Ovary (tissue), 7 donors: ENCODE measurements at regions not wholly inside any gene's neighbourhood (a gene's known extent, or its start where the extent isn't known, plus 50 kb on each side); places are given as distances from the start of the nearest gene placed in this dataset.

Source experiments
- DNase-seq, 5 donors: peaks; one replicate each; pipeline ENCODE4 v3.0.0-alpha.2; 2019 to 2020
- H3K27ac ChIP-seq, 2 donors: fragments of 200-600 bp; one replicate each; pipeline versions ENCODE4 v1.5.1 to v1.8.0; 2019 to 2022
- H3K27me3 ChIP-seq: fragments of 200-600 bp; one replicate; pipeline ENCODE4 v1.8.0; 2022
- H3K36me3 ChIP-seq: fragments of 200-600 bp; sonication (generic); one replicate; pipeline ENCODE4 v1.5.1; 2019
- H3K4me1 ChIP-seq: one replicate; pipeline ENCODE4 v1.8.1; 2013; ENCODE audit warnings: mild to moderate bottlenecking, moderate library complexity; ENCODE audit not compliant: insufficient read depth
- H3K4me3 ChIP-seq: fragments of 200-600 bp; sonication (generic); one replicate; pipeline ENCODE4 v1.5.1; 2017
- H3K9me3 ChIP-seq, 2 donors: fragments of 200-600 bp in 1 of 2; sonication (generic) in 1 of 2; one replicate each; pipeline versions ENCODE4 v1.5.1 to v1.8.1; 2013 to 2019; ENCODE audit warnings: mild to moderate bottlenecking in 1 of 2, moderate library complexity in 1 of 2
- EP300 ChIP-seq: sonication (generic); formaldehyde crosslinking; IDR thresholded peaks from one replicate; pipeline ENCODE4 v1.6.1; 2017; ENCODE audit warnings: antibody characterized with exemption
- POLR2A ChIP-seq: fragments of 450-650 bp; IDR thresholded peaks from one replicate; pipeline ENCODE4 v1.6.1; 2017; ENCODE audit warnings: antibody characterized with exemption, mild to moderate bottlenecking, moderate library complexity
- WGBS, 3 donors: extraction: QIAGEN DNeasy Blood & Tissue Kit in 1 of 3; methylation state at CpG; one replicate each; pipeline versions ENCODE4 v1.1.5 to v1.1.7; 2013 to 2017; 5-methylcytosine and 5-hydroxymethylcytosine counted together
- intact Hi-C, 4 donors: fragments of 100-400 bp; cut with DNase I; formaldehyde crosslinking; loops; one replicate each; pipeline versions ENCODE4 v1.11.0 to v1.15.1; 2022 to 2023
- TF ChIP-seq, protein P1 (sequence below), 3 donors: fragments of 450-650 bp in 2 of 3; fragments of 200-600 bp in 1 of 3; IDR thresholded peaks; one replicate each; pipeline versions ENCODE4 v1.5.1 to v1.8.0; 2016 to 2022; ENCODE audit warnings: antibody characterized with exemption in 3 of 3, mild to moderate bottlenecking in 1 of 3
- donor health status: DM: no; HTN: no; CAD: no; lungs with moderate emphysema.
- donor health status: DM: no; HTN: no; CAD: no.
- donor health status: Bipolar disorder and iron deficiency.
- donor health status: DM: no; HTN: no; CAD: no.
- donor health status: DM: yes; HTN: yes; CAD: no.

DNA sequence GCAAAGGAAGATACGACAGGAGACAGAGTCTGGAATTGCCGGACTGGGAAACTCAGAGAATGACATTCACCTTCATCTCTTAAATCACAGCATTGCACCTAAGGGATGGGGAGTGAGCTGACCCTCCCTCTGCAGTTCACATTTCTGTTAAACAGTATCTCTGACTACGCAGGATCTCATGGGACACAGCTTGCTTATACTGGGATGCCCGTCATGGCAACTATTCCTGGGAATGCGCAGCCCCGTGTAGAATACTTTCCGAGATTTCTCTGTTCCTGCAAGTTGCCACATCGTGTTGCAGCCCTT, 232.5 kb upstream of the HES1 start:
- no peak overlapping the region for H3K4me3 ChIP-seq
- WGBS, 3 donors: 68 to 86% (median 81%) methylated on average over 8 of the region's 8 CpGs
- no peaks in the 10 kb centered on the region for H3K27me3 ChIP-seq
- peaks cover 14% of the 10 kb centered on the region for H3K4me1 ChIP-seq
- no peak overlapping the region for H3K27ac ChIP-seq
- intact Hi-C loops: loop anchor here in 2 of 4 donors (2.0 to 5.0 kb wide), 2 partner anchors 69 to 414 kb away; no protein-coding TSS in a partner anchor
- H3K36me3 ChIP-seq: no peaks in the 10 kb centered on the region
- TF ChIP-seq EP300 (no peak), POLR2A (no peak)
- TF ChIP-seq, protein P1, sequence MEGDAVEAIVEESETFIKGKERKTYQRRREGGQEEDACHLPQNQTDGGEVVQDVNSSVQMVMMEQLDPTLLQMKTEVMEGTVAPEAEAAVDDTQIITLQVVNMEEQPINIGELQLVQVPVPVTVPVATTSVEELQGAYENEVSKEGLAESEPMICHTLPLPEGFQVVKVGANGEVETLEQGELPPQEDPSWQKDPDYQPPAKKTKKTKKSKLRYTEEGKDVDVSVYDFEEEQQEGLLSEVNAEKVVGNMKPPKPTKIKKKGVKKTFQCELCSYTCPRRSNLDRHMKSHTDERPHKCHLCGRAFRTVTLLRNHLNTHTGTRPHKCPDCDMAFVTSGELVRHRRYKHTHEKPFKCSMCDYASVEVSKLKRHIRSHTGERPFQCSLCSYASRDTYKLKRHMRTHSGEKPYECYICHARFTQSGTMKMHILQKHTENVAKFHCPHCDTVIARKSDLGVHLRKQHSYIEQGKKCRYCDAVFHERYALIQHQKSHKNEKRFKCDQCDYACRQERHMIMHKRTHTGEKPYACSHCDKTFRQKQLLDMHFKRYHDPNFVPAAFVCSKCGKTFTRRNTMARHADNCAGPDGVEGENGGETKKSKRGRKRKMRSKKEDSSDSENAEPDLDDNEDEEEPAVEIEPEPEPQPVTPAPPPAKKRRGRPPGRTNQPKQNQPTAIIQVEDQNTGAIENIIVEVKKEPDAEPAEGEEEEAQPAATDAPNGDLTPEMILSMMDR (IDR thresholded peaks at IDR 0.05): no peak
- no peaks in the 10 kb centered on the region for H3K9me3 ChIP-seq
- DNase-seq: no peak

- DNase-seq: no peak
- Histone ChIP-seq H3K27ac (no peak overlapping the region), H3K9me3 (no peaks in the 10 kb centered on the region), H3K27me3 (no peaks in the 10 kb centered on the region), H3K4me1 (peaks cover 14% of the 10 kb centered on the region), H3K4me3 (no peak overlapping the region), H3K36me3 (no peaks in the 10 kb centered on the region)
- intact Hi-C loops: loop anchor here in 2 of 4 donors (2.0 to 5.0 kb wide), 2 partner anchors 69 to 413 kb away; no protein-coding TSS in a partner anchor
- 29 to 68% (median 32%) methylated on average over 4 of the region's 4 CpGs for WGBS, 3 donors
- TF ChIP-seq POLR2A (no peak), EP300 (no peak)
- TF ChIP-seq, protein P1 (IDR thresholded peaks at IDR 0.05): no peak
Observed at GRCh38 chr3:193903966-193904365, 232.0 kb upstream of the HES1 start.

DNA sequence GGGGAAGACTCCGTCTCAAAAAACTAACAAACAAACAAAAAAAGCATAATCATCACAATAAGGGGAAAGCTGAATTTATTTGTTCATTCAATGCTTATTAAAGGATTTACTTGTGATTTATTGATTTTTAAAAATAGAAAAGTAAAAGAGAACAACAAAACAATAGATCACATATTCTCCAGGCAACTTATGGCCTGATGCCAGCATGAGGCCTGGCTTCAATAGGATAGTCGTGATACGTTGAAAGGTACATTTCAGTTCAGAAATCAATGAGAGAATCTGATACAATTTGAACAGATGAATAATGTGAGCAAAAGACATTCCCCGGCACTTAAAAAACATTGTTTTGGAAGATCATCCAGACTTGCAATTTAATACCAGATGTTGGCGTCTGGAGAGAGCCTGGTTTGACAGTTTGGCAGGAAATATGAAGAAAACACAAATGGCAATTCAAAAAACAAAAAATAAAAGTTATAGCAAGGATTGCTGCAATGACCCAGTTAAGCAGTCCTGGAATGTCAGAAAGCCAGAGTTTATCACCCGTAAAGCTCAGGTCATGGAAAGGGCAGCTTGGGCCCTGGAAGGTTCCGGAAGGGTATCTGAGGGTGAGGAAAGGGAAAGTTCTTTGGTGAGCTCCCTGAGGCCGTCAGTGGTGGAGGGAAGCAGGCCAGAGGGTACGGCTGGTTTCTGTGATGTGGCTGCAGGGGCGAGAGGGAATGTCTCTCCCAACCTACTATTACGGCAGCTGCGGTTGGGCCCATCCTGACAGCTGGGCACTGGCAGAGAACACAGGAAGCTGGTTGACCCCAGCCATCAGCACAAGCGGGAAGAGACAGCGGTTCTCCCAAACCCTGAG, 230.2 kb upstream of the HES1 start:
- Histone ChIP-seq H3K9me3 (no peaks in the 10 kb centered on the region), H3K4me3 (no peak overlapping the region), H3K27ac (no peak overlapping the region), H3K36me3 (no peaks in the 10 kb centered on the region), H3K4me1 (peaks cover 14% of the 10 kb centered on the region), H3K27me3 (no peaks in the 10 kb centered on the region)
- intact Hi-C loops: no loop called here
- 17 to 19% (median 19%) methylated on average over 14 of the region's 14 CpGs for WGBS, 3 donors
- peak; percentile 28 to 68 (median 47) for DNase-seq
- TF ChIP-seq EP300 (no peak), POLR2A (no peak)
- TF ChIP-seq, protein P1 (IDR thresholded peaks at IDR 0.05): no peak

GRCh38 chr3:193906849-193907410, 229.0 kb upstream of the HES1 start:
- peaks cover 14% of the 10 kb centered on the region for H3K4me1 ChIP-seq
- WGBS, 3 donors: 93 to 97% (median 96%) methylated on average over 2 of the region's 2 CpGs
- H3K27ac ChIP-seq: no peak overlapping the region
- no peak overlapping the region for H3K4me3 ChIP-seq
- no peaks in the 10 kb centered on the region for H3K9me3 ChIP-seq
- TF ChIP-seq POLR2A: no peak
- no peak for TF ChIP-seq EP300
- H3K36me3 ChIP-seq: no peaks in the 10 kb centered on the region
- H3K27me3 ChIP-seq: no peaks in the 10 kb centered on the region
- intact Hi-C loops: no loop called here
- DNase-seq: no peak

DNA sequence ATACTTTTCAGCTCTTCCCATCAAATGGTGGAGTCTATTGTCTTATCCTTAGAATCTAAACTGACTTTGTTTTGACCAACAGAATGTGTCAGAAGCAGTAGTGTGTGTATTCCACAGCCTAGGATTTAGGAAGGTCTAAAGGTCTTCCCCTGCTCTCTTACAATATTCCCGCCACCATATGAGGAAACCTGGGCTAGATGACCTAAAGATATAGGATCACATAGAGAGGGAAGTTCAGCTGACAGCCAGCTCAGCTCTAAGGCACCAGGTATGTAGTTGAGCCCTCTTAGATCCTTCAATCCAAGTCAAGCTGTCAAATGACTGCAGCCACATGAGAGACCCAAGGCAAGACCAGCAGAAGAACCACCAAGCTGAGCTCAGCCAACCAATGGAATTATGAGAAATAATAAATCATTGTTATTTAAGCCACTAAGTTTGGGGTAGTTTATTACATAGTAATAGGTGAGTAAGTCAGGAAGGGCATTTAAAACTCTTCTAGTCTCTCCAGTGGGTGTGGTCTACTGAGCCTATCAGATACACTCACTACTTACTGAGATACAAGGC, 227.7 kb upstream of the HES1 start:
- Histone ChIP-seq H3K27me3 (no peaks in the 10 kb centered on the region), H3K4me3 (no peak overlapping the region), H3K9me3 (no peaks in the 10 kb centered on the region), H3K36me3 (no peaks in the 10 kb centered on the region), H3K4me1 (peaks cover 14% of the 10 kb centered on the region), H3K27ac (no peak overlapping the region)
- 92 to 100% (median 100%) methylated on average over 1 of the region's 1 CpG for WGBS, 3 donors
- intact Hi-C loops: no loop called here
- TF ChIP-seq, protein P1 (IDR thresholded peaks at IDR 0.05): no peak
- TF ChIP-seq POLR2A (no peak), EP300 (no peak)
- no peak for DNase-seq
